T-helper 1 cell (primary cell): ENCODE measurements at regions not wholly inside any gene's neighbourhood (a gene's known extent, or its start where the extent isn't known, plus 50 kb on each side); places are given as distances from the start of the nearest gene placed in this dataset.
"Not testable (repeated sequence)": the region's sequence is repeated elsewhere in the genome, so short reads cannot be mapped to it uniquely, and the experiment has no call there.

ENCODE experiments used
- DNase-seq, 5 donors: peaks; one replicate each; pipeline ENCODE4 v3.0.0-alpha.2; 2012 to 2020

GRCh38 chr5:163022582-163023128 lies 414.7 kb upstream of the CCNG1 start:
- DNase-seq = no peak

- no peak for DNase-seq
These were observed 413.5 kb upstream of the CCNG1 start for GRCh38 chr5:163023846-163024245.

- DNase-seq = no peak
These were observed 412.5 kb upstream of the CCNG1 start for GRCh38 chr5:163024936-163025335.

DNA sequence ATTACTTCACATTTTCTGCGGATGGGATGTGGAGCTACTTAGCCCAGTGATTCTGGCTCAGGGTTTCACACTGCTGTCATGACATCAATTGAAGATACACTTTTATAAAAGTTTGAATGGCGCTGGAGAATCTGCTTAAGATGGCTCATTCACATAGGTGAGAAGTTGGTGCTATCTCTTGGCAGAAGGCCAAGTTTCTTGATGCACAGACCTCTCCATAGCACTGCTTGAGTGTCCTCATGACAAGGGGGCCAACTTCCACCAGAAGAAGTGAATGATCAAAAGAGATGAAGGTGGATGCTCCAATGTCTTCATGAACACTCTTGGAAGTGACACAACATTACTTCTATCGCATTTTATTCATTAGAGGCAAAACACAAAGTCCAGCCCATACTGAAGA lies 403.7 kb upstream of the CCNG1 start:
- no peak for DNase-seq

DNA sequence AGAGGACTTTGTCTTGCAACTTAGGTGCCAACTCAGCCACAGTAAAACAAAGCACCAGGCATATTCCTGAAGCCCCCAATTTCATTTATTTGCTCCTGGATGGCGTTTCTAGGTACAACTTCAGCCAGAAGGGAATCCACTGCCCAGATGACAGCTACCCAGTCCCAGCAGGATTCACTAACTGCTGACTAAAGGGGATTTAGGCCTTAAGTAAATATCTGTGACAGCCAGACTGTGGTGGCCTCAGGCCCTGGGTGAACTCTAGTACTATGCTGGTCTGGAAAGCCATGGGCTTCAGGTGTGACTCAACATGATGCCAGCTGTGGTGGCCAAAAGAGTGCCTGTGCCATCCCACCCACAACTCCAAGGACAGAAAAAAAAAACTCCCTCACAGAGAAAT lies 396.1 kb upstream of the CCNG1 start:
- DNase-seq = no peak

GRCh38 chr5:163079618-163080017 lies 357.8 kb upstream of the CCNG1 start:
- DNase-seq = no peak

DNA sequence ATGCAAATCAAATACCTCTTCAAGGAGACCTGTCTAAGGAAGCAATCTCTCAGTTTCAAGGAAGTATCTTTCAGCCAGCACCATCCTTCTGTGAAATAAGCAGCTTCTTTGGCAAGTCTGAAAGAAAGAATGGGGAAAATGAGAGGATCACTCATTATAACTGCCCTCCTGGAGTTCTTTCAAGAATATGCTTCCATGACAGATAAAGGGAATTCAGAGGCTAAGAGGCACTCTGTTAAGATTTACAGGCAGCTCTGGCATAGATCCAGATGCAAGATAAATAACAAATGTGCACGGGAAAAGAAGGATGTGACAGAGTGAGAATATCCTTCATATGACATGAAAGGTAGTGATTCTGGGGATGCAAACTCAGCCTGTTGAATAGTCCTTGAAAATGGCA lies 348.2 kb upstream of the CCNG1 start:
- no peak for DNase-seq

DNA sequence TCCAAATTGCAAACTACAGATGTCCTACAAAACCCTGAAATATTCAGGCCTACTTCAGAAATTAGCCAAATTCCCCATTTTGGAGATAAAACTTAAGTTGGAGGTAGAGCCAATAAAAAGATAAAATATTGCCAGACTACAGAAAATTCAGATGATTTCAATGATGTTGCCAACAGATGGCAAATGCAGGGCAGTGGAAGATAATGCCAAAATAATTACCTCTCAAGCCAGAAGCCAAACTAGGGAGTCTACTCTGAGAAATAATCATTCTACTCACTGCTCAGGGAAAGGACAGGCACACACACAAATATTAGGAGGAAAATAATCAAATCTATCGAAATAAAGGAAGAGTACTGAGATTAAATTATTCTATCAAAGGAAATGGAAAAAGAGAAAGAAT lies 347.5 kb upstream of the CCNG1 start:
- DNase-seq = no peak

DNA sequence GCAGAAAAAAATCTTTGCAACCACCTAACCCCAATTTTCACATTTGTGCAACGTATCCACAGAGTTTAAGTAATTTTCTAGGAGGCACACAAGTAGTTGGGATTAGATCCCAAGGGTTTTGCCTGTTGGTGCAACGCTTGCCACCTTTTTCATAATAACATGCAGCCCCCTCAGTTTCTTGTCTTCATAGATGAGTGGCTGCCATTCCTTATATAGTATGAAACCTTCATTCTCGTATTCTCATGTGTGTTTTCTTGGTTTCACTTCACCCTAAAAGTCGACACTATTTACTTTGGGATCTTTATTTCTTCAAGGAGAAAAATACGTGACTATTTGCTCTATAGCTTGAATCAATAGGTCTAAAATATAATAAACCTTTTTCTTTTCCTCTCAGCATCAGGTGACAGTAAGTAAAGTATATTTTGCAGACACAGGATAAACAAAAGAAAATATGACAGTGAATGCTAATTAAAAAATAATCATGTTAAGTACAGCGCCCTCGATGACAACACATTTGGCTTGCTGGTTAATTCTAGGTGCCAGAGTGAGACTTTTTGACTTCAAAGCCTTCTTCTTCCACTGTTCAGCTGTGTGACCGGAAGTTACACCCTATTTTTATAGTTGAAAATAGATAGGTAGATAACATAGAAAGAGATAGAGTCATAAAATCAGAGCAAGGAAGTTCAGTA lies 342.8 kb upstream of the CCNG1 start:
- DNase-seq = no peak

GRCh38 chr5:163104464-163104863 lies 332.9 kb upstream of the CCNG1 start:
- no peak for DNase-seq

DNA sequence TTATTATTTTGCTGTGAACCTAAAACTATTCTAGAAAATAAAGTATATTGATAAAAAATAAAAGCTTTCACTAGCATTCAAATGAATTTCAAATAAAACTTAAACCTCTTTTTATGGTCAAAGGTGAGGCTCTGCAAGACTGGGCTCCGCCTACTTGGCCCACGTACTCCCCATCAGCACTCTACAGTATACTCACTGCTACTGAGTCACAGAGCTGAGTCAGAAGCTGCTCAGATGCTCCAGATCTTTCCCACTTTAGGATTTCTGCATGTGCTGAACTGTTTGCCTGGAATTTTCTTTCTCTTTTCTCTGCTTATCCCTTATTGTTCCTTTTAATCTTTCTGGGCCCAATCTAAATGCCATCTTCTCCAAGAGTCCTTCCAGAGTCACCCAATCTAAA lies 331.9 kb upstream of the CCNG1 start:
- no peak for DNase-seq

DNA sequence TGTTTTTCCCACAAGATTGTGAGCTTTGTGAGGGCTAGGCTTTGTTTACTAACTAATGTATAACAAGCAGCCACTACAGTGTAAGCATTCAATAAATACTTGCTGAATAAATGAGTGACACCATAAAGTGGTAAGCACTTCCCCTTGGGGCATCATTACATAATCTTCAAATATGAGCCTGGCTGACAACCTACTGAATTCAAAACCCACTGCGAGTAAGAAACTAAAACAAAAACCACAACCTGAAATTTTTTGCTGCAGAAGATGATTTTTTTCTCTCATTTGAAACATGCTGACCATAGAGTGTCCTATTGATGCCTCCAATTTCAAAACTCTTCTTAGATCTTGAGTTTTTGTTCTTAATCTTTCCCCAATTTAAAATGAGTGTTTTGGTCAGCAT lies 331.3 kb upstream of the CCNG1 start:
- no peak for DNase-seq

DNA sequence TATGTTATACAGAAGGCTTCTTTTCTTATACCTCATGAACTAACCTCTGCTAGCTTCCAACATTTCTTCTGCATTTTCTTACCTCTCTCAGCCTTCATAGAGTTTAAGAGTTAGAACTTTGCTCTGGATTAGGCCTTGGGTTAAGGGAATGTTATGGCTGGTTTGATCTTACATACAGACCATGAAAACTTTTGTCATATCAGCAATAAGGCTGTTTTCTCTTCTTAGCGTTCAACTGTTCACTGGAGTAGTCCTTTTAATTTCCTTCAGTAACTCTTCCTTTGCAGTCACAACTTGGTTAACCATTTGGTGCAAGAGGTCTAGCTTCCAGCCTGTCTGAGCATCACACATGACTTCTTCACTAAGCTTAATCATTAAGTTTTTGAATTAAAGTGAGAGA lies 329.0 kb upstream of the CCNG1 start:
- DNase-seq = no peak

DNA sequence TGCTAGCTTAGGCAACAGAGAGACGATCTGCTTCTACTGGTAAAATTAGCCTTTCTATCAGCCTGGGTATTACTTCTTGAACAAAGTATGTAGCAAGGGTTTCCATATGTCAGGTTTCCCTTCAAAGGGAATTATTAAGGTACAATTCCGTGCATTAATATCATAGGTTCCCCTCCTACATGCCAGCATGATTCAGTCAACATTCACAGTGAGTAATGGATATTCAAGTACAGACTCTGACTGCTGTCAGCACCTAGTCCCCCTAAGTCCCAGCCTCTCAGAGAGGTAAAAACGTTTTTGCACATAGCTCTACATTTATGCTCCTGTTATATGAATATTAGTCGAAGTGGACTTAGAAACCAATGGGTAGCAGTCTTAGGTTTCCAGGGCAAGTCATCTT lies 322.4 kb upstream of the CCNG1 start:
- no peak for DNase-seq

GRCh38 chr5:163116618-163117017 lies 320.8 kb upstream of the CCNG1 start:
- DNase-seq = not testable (repeated sequence)

- DNase-seq = no peak
These were observed 303.3 kb upstream of the CCNG1 start for GRCh38 chr5:163134061-163134460.

- DNase-seq = no peak
These were observed 301.5 kb upstream of the CCNG1 start for GRCh38 chr5:163135849-163136248.

GRCh38 chr5:163161512-163161911 lies 275.9 kb upstream of the CCNG1 start:
- no peak for DNase-seq

- DNase-seq = no peak
These were observed 274.8 kb upstream of the CCNG1 start for GRCh38 chr5:163162645-163163044.

DNA sequence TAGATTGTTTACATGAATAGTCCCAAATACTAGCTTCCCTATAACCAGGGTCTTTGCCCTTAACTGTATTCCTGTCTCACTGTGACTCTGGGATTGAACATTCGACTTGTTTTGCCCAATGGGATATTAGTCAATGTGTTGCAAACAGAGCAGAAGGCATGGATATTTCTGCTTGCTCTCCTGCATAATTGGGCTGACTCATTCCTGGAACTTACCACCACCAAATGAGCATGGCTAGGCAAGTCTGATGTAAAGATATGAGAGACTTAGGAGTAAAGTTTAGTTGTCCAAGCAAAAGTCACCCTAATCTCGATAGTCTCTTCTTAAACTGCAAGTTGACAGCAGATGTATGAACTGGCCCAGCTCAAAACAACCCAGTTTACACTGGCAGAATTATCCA lies 273.5 kb upstream of the CCNG1 start:
- no peak for DNase-seq

GRCh38 chr5:163165277-163165676 lies 272.1 kb upstream of the CCNG1 start:
- DNase-seq = no peak

DNA sequence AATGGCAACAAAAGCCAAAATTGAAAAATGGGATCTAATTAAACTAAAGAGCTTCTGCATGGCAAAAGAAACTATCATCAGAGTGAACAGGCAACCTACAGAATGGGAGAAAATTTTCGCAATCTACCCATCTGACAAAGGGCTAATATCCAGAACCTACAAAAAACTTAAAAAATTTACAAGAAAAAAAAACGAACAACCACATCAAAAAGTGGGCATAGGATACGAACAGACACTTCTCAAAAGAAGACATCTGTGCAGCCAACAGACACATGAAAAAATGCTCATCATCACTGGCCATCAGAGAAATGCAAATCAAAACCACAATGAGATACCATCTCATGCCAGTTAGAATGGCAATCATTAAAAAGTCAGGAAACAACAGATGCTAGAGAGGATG lies 267.2 kb upstream of the CCNG1 start:
- not testable (repeated sequence) for DNase-seq

DNA sequence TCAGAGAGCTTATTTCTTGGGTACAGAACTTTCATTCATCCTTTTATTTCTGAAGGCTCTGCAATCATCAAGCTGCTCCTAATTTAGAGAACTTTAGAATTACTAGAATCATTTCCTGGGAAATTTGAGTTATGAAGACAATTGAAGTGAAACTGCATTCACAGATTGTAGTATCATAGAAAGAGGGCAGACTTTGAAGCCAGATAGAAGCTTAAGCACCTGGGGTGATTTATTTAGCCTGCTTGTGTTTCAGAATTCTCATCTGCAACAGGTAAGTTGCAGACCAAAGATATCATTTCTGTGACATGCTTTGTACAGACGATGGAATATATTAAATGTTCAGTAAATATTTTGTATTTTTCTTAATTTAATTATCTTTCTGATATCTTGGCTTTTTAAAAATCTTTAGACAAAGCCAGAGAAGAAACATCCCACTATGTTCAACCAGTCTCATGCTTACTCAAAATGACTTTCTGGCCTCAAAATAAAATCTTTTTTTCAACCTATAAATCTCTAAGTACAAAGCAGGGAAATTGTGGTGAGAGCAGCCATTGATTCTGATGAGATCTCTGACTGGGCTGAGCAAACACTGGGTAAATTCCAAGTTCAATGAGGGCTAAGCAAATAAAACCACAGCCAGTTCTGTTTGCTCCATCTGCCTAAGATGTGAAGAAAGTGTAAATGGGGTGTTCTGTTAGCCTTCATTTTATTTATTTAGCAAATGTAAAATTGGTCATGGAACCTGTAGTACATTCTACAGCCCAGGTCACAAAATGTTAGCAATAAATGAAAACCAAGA lies 264.7 kb upstream of the CCNG1 start:
- no peak for DNase-seq

DNA sequence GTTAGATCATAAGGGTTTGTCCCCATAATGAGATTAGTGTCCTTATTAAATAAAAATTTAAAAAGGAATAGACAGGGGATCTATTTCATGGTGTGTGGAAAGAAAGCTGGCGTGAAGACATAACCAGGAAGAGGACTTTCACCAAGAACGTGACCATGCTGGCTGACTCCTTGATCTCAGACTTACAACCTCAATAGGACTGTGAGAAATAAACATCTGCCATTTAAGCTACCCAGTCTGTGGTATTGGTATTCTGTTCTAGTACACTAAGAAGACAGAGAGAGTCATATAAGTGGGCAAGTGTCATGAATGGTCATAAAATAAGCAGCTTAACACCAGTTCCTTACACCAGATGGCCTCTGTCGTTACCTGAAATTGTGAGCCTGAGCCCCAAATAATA lies 259.4 kb upstream of the CCNG1 start:
- DNase-seq = no peak
